HCT116 (cell line): ENCODE measurements at regions not wholly inside any gene's neighbourhood (a gene's known extent, or its start where the extent isn't known, plus 50 kb on each side); places are given as distances from the start of the nearest gene placed in this dataset.

Experiments
- EZH2 ChIP-seq: fragments of 200-600 bp; sonication (generic); IDR thresholded peaks from 2 replicates; pipeline ENCODE4 v1.6.1; 2017; ENCODE audit warnings: antibody characterized with exemption, mixed run types
- EZH2phosphoT487 ChIP-seq: fragments of 200-600 bp; IDR thresholded peaks from 2 replicates; pipeline ENCODE4 v1.6.1; 2018; ENCODE audit warnings: antibody characterized with exemption, borderline replicate concordance
- POLR2A ChIP-seq: IDR thresholded peaks from 2 replicates; pipeline ENCODE4 v1.7.0; 2011; ENCODE audit warnings: borderline replicate concordance; ENCODE audit not compliant: insufficient read depth, insufficient read length; ENCODE audit errors: extremely low read depth
- POLR2AphosphoS5 ChIP-seq: IDR thresholded peaks from 2 replicates; pipeline ENCODE4 v1.6.1; 2011; ENCODE audit warnings: mild to moderate bottlenecking, low read depth, low read length, moderate library complexity
- RAD21 ChIP-seq: IDR thresholded peaks from 2 replicates; pipeline ENCODE4 v1.6.1; 2012; ENCODE audit warnings: low read depth, mild to moderate bottlenecking
- YY1 ChIP-seq: IDR thresholded peaks from 2 replicates; pipeline ENCODE4 v1.6.1; 2011; ENCODE audit warnings: low read length, low read depth, moderate library complexity, mild to moderate bottlenecking; ENCODE audit not compliant: insufficient replicate concordance; ENCODE audit errors: extremely low read depth
- ZNF274 ChIP-seq: fragments of 200-500 bp; sonication (Bioruptor generic); IDR thresholded peaks from 2 replicates; pipeline ENCODE4 v1.6.1; 2014; ENCODE audit warnings: mild to moderate bottlenecking, low read depth, low read length, inconsistent platforms
- TF ChIP-seq, protein P1 (sequence below): IDR thresholded peaks from 2 replicates; pipeline ENCODE4 v1.6.1; 2012
- TF ChIP-seq, protein P2 (sequence below), 3 experiments: fragments of 200-600 bp in 1 of 3; sonication (generic) in 1 of 3; IDR thresholded peaks in 2 of 3; conservative IDR thresholded peaks in 1 of 3; 2 replicates each; pipeline ENCODE4 v1.5.1; 2012 to 2017; ENCODE audit warnings: low read depth in 2 of 3, low read length in 2 of 3, antibody characterized with exemption in 1 of 3, borderline replicate concordance in 1 of 3, control low read depth in 1 of 3, mild to moderate bottlenecking in 1 of 3, mixed read lengths in 1 of 3, mixed run types in 1 of 3, moderate library complexity in 1 of 3; ENCODE audit not compliant: insufficient read depth in 1 of 3
- TF ChIP-seq, protein P3 (sequence below): IDR thresholded peaks from 2 replicates; pipeline ENCODE4 v1.6.1; 2012; ENCODE audit warnings: low read depth

DNA sequence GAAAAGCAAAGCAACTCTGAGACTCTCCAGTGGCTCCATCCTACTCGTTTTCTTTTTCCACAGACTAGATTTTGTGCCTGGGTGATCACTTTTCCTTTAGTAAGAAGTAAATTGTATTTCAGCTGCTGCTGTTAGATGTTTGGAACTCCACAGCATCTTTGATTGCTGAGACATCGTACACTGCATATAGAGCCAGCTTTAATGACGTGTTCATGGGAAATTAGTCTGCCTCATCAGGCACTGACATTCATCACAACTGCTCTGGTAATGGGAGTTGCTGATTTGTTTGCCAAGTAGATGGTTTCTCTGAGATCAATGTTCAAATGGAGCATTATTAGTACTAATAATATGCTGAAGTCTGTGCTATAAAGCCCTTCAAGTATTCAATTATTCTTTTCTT is 573.8 kb upstream of the NR5A2 start:
- TF ChIP-seq, protein P1, sequence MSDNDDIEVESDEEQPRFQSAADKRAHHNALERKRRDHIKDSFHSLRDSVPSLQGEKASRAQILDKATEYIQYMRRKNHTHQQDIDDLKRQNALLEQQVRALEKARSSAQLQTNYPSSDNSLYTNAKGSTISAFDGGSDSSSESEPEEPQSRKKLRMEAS: no peak
- TF ChIP-seq RAD21 (no peak), YY1 (no peak), POLR2AphosphoS5 (no peak), EZH2phosphoT487 (no peak), POLR2A (no peak), EZH2 (no peak), ZNF274 (no peak)
- TF ChIP-seq, protein P2, sequence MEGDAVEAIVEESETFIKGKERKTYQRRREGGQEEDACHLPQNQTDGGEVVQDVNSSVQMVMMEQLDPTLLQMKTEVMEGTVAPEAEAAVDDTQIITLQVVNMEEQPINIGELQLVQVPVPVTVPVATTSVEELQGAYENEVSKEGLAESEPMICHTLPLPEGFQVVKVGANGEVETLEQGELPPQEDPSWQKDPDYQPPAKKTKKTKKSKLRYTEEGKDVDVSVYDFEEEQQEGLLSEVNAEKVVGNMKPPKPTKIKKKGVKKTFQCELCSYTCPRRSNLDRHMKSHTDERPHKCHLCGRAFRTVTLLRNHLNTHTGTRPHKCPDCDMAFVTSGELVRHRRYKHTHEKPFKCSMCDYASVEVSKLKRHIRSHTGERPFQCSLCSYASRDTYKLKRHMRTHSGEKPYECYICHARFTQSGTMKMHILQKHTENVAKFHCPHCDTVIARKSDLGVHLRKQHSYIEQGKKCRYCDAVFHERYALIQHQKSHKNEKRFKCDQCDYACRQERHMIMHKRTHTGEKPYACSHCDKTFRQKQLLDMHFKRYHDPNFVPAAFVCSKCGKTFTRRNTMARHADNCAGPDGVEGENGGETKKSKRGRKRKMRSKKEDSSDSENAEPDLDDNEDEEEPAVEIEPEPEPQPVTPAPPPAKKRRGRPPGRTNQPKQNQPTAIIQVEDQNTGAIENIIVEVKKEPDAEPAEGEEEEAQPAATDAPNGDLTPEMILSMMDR (IDR thresholded peaks at IDR 0.05 in 2 of 3, conservative IDR thresholded peaks at IDR 0.05 in 1 of 3; ENCODE audit: borderline replicate concordance in 1 of 3, insufficient read depth in 1 of 3, low read depth in 2 of 3, low read length in 2 of 3): no peak
- TF ChIP-seq, protein P3, sequence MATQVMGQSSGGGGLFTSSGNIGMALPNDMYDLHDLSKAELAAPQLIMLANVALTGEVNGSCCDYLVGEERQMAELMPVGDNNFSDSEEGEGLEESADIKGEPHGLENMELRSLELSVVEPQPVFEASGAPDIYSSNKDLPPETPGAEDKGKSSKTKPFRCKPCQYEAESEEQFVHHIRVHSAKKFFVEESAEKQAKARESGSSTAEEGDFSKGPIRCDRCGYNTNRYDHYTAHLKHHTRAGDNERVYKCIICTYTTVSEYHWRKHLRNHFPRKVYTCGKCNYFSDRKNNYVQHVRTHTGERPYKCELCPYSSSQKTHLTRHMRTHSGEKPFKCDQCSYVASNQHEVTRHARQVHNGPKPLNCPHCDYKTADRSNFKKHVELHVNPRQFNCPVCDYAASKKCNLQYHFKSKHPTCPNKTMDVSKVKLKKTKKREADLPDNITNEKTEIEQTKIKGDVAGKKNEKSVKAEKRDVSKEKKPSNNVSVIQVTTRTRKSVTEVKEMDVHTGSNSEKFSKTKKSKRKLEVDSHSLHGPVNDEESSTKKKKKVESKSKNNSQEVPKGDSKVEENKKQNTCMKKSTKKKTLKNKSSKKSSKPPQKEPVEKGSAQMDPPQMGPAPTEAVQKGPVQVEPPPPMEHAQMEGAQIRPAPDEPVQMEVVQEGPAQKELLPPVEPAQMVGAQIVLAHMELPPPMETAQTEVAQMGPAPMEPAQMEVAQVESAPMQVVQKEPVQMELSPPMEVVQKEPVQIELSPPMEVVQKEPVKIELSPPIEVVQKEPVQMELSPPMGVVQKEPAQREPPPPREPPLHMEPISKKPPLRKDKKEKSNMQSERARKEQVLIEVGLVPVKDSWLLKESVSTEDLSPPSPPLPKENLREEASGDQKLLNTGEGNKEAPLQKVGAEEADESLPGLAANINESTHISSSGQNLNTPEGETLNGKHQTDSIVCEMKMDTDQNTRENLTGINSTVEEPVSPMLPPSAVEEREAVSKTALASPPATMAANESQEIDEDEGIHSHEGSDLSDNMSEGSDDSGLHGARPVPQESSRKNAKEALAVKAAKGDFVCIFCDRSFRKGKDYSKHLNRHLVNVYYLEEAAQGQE: no peak
